Nephron (organoid): ENCODE measurements at regions not wholly inside any gene's neighbourhood (a gene's known extent, or its start where the extent isn't known, plus 50 kb on each side); places are given as distances from the start of the nearest gene placed in this dataset.
A peak's percentile ranks its signal among the peaks of the same experiment; 100 is the strongest.

Experiments
- H3K27ac Mint-ChIP-seq, 3 experiments: 2 replicates each; pipeline ENCODE4 v1.8.0; 2020; ENCODE audit warnings: mixed read lengths in 3 of 3, mild to moderate bottlenecking in 2 of 3, moderate library complexity in 1 of 3
- H3K27me3 Mint-ChIP-seq: 2 replicates; pipeline ENCODE4 v1.8.0; 2021; ENCODE audit warnings: low read depth, mild to moderate bottlenecking, moderate library complexity, mixed read lengths
- H3K36me3 Mint-ChIP-seq: 2 replicates; pipeline ENCODE4 v1.8.0; 2020; ENCODE audit warnings: low read depth, mixed read lengths
- H3K4me1 Mint-ChIP-seq: 2 replicates; pipeline ENCODE4 v1.8.0; 2020; ENCODE audit warnings: mixed read lengths
- H3K4me3 Mint-ChIP-seq, 3 experiments: 2 replicates each; pipeline ENCODE4 v1.8.0; 2020; ENCODE audit warnings: mild to moderate bottlenecking in 3 of 3, mixed read lengths in 3 of 3, moderate library complexity in 2 of 3
- H3K9me3 Mint-ChIP-seq: 2 replicates; pipeline ENCODE4 v1.8.0; 2020; ENCODE audit warnings: mixed read lengths
- CTCF ChIP-seq, 3 experiments: fragments of 200-600 bp; sonication (generic); IDR thresholded peaks; one replicate each; pipeline ENCODE4 v1.5.0; 2021; ENCODE audit warnings: antibody characterized with exemption in 3 of 3; ENCODE audit not compliant: unreplicated experiment in 3 of 3

DNA sequence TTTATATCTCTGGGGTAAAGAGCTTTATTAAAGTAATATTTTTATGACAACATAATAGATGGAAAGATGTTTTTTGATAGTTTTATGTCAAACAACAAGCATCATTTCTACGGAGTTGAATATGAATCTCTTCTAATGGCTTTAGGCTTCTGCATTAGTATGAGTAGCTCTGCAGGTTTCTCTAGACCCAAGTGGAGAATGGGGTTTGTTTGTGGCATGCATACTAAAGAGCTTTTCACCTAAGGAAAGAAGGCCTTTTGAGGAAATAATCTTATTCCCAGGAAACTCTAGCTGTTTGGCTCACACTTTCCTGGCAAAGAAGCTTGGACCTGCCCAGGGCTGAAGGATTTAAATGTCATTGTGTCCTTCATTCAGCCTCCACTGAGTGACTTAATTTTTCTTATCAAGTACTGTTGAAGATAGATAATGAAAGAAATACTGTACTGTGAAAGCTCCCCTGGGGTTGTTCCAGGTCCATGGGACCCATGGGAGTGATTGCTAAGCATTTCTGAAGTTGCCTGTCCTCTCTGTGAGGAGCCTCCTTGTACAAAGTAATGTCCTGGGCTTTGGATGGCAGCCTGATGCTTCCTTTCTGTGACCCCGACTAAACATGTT, 469.3 kb downstream of the LRIG3 start:
- Mint-ChIP-seq H3K27ac (no peak overlapping the region), H3K4me3 (no peak overlapping the region), H3K9me3 (no peaks in the 10 kb centered on the region), H3K4me1 (no peaks in the 10 kb centered on the region), H3K27me3 (no peaks in the 10 kb centered on the region), H3K36me3 (no peaks in the 10 kb centered on the region)
- TF ChIP-seq CTCF (IDR thresholded peaks at IDR 0.05; ENCODE audit: unreplicated experiment in 3 of 3) = no peak

GRCh38 chr12:58452546-58452945, 467.8 kb downstream of the LRIG3 start:
- TF ChIP-seq CTCF (IDR thresholded peaks at IDR 0.05; ENCODE audit: unreplicated experiment in 3 of 3) = no peak
- H3K4me3 Mint-ChIP-seq = no peak overlapping the region
- H3K27ac Mint-ChIP-seq = no peak overlapping the region
- peaks cover 2% of the 10 kb centered on the region for H3K4me1 Mint-ChIP-seq
- H3K36me3 Mint-ChIP-seq = no peaks in the 10 kb centered on the region
- no peaks in the 10 kb centered on the region for H3K27me3 Mint-ChIP-seq
- no peaks in the 10 kb centered on the region for H3K9me3 Mint-ChIP-seq

DNA sequence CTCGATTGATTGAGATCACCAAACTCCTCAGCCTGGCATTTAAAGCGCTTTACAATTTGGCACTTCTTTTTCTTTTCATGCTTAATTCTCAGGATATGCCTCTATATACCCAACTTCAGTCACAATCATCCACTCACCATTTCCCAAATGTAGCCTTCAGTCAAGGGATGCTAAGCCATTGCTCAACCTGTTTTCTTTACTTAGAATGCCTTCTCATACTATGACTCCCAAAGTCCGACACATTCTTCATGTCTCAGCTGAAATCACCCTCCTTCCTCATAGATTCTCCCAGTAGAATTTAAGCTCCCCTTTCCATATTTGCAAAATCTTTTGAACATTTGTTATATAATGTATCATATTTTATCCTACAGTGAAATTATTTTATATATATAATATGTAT, 467.0 kb downstream of the LRIG3 start:
- Mint-ChIP-seq H3K27me3 (no peaks in the 10 kb centered on the region), H3K9me3 (no peaks in the 10 kb centered on the region), H3K36me3 (no peaks in the 10 kb centered on the region), H3K4me1 (peaks cover 10% of the 10 kb centered on the region), H3K27ac (no peak overlapping the region), H3K4me3 (no peak overlapping the region)
- no peak for TF ChIP-seq CTCF (IDR thresholded peaks at IDR 0.05; ENCODE audit: unreplicated experiment in 3 of 3)

DNA sequence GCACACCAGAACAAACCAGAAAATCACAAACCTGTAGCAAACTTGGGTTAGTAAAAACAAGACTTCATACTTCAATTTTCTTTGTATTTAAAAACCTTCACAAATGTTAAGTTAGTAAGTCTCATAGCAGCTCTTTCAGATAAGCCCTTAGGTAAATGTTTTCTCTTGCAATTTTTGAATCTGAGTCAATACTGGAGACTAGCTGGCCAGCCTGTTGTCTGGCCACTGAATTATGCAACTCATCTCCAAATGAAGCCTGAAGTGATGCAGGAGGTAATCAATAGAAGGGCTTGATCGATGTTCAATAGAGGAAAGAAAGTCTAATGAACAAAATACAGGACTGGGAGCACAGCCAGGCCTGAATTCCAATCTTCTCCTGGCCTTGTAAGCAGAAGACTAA, 465.2 kb downstream of the LRIG3 start:
- no peaks in the 10 kb centered on the region for H3K36me3 Mint-ChIP-seq
- no peaks in the 10 kb centered on the region for H3K27me3 Mint-ChIP-seq
- no peak for TF ChIP-seq CTCF (IDR thresholded peaks at IDR 0.05; ENCODE audit: unreplicated experiment in 3 of 3)
- no peaks in the 10 kb centered on the region for H3K9me3 Mint-ChIP-seq
- no peak overlapping the region for H3K27ac Mint-ChIP-seq
- no peak overlapping the region for H3K4me3 Mint-ChIP-seq
- H3K4me1 Mint-ChIP-seq = peaks cover 25% of the 10 kb centered on the region

- no peak for TF ChIP-seq CTCF (IDR thresholded peaks at IDR 0.05; ENCODE audit: unreplicated experiment in 3 of 3)
- Mint-ChIP-seq H3K9me3 (no peaks in the 10 kb centered on the region), H3K4me1 (peaks cover 31% of the 10 kb centered on the region), H3K27me3 (no peaks in the 10 kb centered on the region), H3K36me3 (no peaks in the 10 kb centered on the region), H3K27ac (peak overlapping the region in 1 of 3 experiments; percentile 41), H3K4me3 (no peak overlapping the region)
These were observed 462.2 kb downstream of the LRIG3 start for GRCh38 chr12:58458102-58458501.

- no peaks in the 10 kb centered on the region for H3K36me3 Mint-ChIP-seq
- H3K27ac Mint-ChIP-seq = no peak overlapping the region
- no peaks in the 10 kb centered on the region for H3K27me3 Mint-ChIP-seq
- peaks cover 31% of the 10 kb centered on the region for H3K4me1 Mint-ChIP-seq
- no peaks in the 10 kb centered on the region for H3K9me3 Mint-ChIP-seq
- no peak for TF ChIP-seq CTCF (IDR thresholded peaks at IDR 0.05; ENCODE audit: unreplicated experiment in 3 of 3)
- H3K4me3 Mint-ChIP-seq = no peak overlapping the region
These were observed 461.1 kb downstream of the LRIG3 start for GRCh38 chr12:58459191-58459590.
